Kidney (tissue), 13 donors: ENCODE measurements at regions not wholly inside any gene's neighbourhood (a gene's known extent, or its start where the extent isn't known, plus 50 kb on each side); places are given as distances from the start of the nearest gene placed in this dataset.

Experiments
- DNase-seq, 5 donors: peaks; one replicate each; pipeline ENCODE4 v3.0.0-alpha.2; 2013 to 2020
- FAIRE-seq: peaks from 2 replicates; lab custom pipeline; 2012; peaks lifted over from hg19 to GRCh38; lab: Jason Lieb, UNC
- H3K27ac ChIP-seq, 2 donors: one replicate each; pipeline ENCODE4 v1.7.0; 2013; ENCODE audit warnings: low read depth in 2 of 2, low read length in 2 of 2, inconsistent platforms in 1 of 2
- H3K27me3 ChIP-seq: one replicate; pipeline ENCODE4 v1.7.1; 2013; ENCODE audit warnings: low read length, inconsistent platforms; ENCODE audit not compliant: control insufficient read depth, insufficient read depth
- H3K36me3 ChIP-seq, 3 donors: one replicate each; pipeline versions ENCODE4 v1.7.0 to v1.7.1; 2013; ENCODE audit warnings: low read length in 3 of 3, control low read depth in 1 of 3, inconsistent platforms in 1 of 3; ENCODE audit not compliant: insufficient read depth in 3 of 3, control insufficient read depth in 2 of 3
- H3K4me1 ChIP-seq, 3 donors: one replicate each; pipeline versions ENCODE4 v1.7.0 to v1.7.1; 2013; ENCODE audit warnings: low read length in 3 of 3, inconsistent platforms in 1 of 3, low read depth in 1 of 3; ENCODE audit not compliant: control insufficient read depth in 2 of 3, insufficient read depth in 2 of 3
- H3K4me3 ChIP-seq, 3 donors: one replicate each; pipeline versions ENCODE4 v1.7.0 to v1.8.1; 2013; ENCODE audit warnings: low read length in 3 of 3, control low read depth in 1 of 3, inconsistent platforms in 1 of 3
- H3K9ac ChIP-seq, 3 donors: one replicate each; pipeline versions ENCODE4 v1.7.0 to v1.7.1; 2013; ENCODE audit warnings: low read length in 3 of 3, control low read depth in 1 of 3, inconsistent platforms in 1 of 3
- H3K9me3 ChIP-seq, 3 donors: one replicate each; pipeline versions ENCODE4 v1.7.0 to v1.7.1; 2013; ENCODE audit warnings: low read length in 3 of 3, control low read depth in 1 of 3, inconsistent platforms in 1 of 3; ENCODE audit not compliant: control insufficient read depth in 2 of 3, insufficient read depth in 1 of 3
- intact Hi-C: fragments of 100-400 bp; cut with DNase I; formaldehyde crosslinking; loops from one replicate; pipeline ENCODE4 v1.11.1; 2022
- TF ChIP-seq, protein P1 (sequence below): IDR thresholded peaks from 3 replicates; pipeline ENCODE4 v1.5.1; 2012; ENCODE audit warnings: mild to moderate bottlenecking, moderate library complexity, borderline replicate concordance; ENCODE audit not compliant: insufficient read depth; ENCODE audit errors: extremely low read depth
- donor health status: control.
- donor health status: control.
- donor health status: control.
- donor health status: control.
- donor health status: control.
- donor health status: DM: yes; HTN: yes; CAD: no.
- donor health status: Normal renal cell carcinoma (clear cell type).

DNA sequence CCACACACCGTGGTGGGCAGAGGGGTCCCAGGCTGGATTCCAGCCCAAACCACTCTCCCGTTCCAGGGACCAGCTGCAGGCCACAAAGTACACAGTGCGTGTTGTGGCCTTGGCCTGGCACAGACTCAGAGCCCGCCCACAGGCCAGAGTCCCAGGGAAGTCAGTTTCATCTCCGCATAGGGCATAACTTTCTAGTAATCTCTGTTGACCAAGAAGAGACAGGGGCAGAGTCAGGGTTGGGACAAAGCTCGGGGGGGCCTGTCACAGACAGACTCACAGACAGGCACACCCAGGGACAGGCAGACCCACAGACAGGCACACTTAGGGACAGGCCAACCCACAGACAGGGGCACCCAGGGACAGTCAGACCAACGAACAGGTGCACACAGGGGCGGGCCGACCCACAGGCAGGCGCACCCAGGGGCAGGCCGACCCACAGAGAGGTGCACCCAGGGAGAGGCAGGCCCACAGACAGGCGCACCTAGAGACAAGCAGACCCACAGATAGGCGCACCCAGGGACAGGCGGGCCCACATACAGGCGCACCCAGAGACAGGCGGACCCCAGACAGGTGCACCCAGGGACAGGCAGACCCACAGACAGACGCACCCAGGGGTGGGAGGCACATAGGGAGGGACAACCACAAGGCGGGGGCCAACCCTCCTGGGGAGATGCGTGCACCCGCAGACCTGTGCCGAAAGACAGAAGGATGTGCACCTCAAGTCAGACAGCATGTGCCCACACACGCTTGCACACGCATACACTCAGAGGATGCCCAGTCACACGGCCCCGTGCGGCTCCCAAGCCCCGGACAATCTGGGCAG, 323.3 kb upstream of the RTL1 start:
- no peak for FAIRE-seq
- Histone ChIP-seq H3K4me1 (no peaks in the 10 kb centered on the region), H3K9ac (no peak overlapping the region), H3K36me3 (no peaks in the 10 kb centered on the region), H3K27ac (no peak overlapping the region), H3K9me3 (no peaks in the 10 kb centered on the region), H3K27me3 (no peaks in the 10 kb centered on the region), H3K4me3 (no peak overlapping the region)
- peak in 1 of 5 donors; percentile 50 for DNase-seq
- intact Hi-C loops, result no loop called here
- TF ChIP-seq, protein P1, sequence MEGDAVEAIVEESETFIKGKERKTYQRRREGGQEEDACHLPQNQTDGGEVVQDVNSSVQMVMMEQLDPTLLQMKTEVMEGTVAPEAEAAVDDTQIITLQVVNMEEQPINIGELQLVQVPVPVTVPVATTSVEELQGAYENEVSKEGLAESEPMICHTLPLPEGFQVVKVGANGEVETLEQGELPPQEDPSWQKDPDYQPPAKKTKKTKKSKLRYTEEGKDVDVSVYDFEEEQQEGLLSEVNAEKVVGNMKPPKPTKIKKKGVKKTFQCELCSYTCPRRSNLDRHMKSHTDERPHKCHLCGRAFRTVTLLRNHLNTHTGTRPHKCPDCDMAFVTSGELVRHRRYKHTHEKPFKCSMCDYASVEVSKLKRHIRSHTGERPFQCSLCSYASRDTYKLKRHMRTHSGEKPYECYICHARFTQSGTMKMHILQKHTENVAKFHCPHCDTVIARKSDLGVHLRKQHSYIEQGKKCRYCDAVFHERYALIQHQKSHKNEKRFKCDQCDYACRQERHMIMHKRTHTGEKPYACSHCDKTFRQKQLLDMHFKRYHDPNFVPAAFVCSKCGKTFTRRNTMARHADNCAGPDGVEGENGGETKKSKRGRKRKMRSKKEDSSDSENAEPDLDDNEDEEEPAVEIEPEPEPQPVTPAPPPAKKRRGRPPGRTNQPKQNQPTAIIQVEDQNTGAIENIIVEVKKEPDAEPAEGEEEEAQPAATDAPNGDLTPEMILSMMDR, result no peak

DNA sequence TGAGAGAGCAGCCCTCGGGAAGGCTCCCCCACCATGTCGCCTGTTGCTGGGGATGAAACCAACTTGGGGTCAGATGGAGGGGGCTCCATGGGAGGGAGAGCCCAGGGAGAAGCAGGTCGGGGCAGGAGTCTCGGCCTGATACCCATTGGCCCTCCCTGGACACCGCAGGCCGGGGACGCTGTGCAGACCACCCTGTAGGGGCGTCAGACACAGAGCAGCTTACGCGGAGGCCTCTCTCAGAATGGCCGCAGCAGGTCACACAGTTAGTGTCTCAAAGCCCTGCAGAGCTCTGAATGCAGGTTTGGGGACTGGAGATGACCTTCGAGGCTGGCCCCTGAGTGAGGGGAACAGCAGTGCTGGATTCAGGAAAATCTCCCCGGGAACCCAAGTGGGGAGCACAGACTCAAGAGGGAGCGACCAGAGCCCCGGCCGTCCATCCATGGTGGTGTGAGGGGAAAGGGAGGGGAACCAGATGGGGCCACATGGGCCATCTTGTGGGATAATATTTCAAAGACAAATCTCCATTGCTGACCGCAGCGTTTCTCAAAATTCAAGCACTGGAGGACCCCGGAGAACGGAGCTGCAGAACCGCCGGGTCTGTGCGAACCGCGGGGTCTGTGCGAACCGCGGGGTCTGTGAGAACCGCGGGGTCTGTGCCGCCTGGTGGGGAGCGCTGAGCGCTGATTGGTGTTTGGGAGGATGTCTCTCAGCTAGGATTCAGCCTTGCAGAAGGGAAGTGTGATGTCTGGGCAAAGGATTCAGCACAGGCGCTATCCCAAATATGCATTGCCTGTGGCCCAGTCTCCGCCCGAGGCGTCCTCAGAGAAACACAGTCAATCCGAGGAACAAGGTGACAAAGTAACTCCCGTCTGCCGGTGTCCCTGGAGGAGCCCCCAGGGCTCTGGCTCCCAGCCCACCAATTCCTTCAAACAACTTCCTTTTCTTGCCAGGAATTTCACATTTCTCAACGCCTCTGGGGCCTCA, 324.4 kb upstream of the RTL1 start:
- Histone ChIP-seq H3K9me3 (no peaks in the 10 kb centered on the region), H3K27me3 (no peaks in the 10 kb centered on the region), H3K9ac (no peak overlapping the region), H3K36me3 (no peaks in the 10 kb centered on the region), H3K4me3 (no peak overlapping the region), H3K4me1 (no peaks in the 10 kb centered on the region), H3K27ac (no peak overlapping the region)
- intact Hi-C loops, result no loop called here
- TF ChIP-seq, protein P1, result no peak
- FAIRE-seq (no peak), DNase-seq (peak in 1 of 5 donors; percentile 31)

DNA sequence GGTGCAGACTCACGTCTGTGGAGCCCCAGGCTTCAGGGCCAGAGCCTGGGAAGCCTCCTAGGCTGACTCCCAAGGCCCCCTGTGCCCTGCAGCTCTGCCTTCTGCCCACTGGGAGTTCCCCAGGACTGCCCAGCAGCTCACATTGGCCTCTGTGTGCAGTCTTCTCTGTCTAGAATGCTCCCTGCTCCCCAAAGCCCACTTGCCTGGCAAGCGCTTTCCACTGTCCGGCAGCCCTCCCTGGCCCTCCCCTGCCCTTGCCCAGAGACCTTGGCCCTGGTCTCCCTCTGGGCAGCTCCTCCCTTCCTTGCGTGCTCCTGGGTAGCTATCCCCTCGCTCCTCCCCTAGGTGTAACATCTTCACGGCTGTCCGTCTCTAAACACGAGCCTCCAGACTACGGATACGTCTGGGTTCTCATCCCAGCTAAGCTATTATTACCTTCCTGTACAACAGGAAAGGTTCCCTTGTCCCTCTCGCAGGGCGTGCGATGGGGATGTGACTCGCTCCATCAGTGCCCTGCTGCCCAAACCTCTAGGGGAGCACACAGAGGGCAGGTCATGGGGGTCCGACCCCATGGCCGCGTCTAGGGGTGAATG, 325.5 kb upstream of the RTL1 start:
- Histone ChIP-seq H3K4me1 (no peaks in the 10 kb centered on the region), H3K9ac (no peak overlapping the region), H3K4me3 (no peak overlapping the region), H3K9me3 (no peaks in the 10 kb centered on the region), H3K27me3 (no peaks in the 10 kb centered on the region), H3K27ac (no peak overlapping the region), H3K36me3 (no peaks in the 10 kb centered on the region)
- no peak for FAIRE-seq
- intact Hi-C loops, result no loop called here
- TF ChIP-seq, protein P1, result no peak
- peak in 2 of 5 donors; percentile 27 to 46 for DNase-seq
